HUES64 (cell line): ENCODE measurements at regions not wholly inside any gene's neighbourhood (a gene's known extent, or its start where the extent isn't known, plus 50 kb on each side); places are given as distances from the start of the nearest gene placed in this dataset.

Source experiments
- H3K27ac ChIP-seq: 2 replicates; pipeline ENCODE4 v1.7.0; 2013; ENCODE audit warnings: low read depth, low read length, inconsistent platforms
- H3K27me3 ChIP-seq: 2 replicates; pipeline ENCODE4 v1.6.1; 2013; ENCODE audit warnings: mild to moderate bottlenecking, low read length; ENCODE audit not compliant: insufficient read depth
- H3K36me3 ChIP-seq: 2 replicates; pipeline ENCODE4 v1.6.1; 2013; ENCODE audit warnings: mild to moderate bottlenecking, low read length; ENCODE audit not compliant: insufficient read depth
- H3K4me1 ChIP-seq: 2 replicates; pipeline ENCODE4 v1.6.1; 2013; ENCODE audit warnings: mild to moderate bottlenecking, low read length, moderate library complexity; ENCODE audit not compliant: insufficient read depth
- H3K4me3 ChIP-seq: 2 replicates; pipeline ENCODE4 v1.5.1; 2013; ENCODE audit warnings: mild to moderate bottlenecking, low read length, moderate library complexity
- H3K9ac ChIP-seq: 2 replicates; pipeline ENCODE4 v1.6.1; 2013; ENCODE audit warnings: mild to moderate bottlenecking, low read depth, low read length
- H3K9me3 ChIP-seq: 2 replicates; pipeline ENCODE4 v1.6.1; 2013; ENCODE audit warnings: low read depth, low read length; ENCODE audit not compliant: insufficient read depth
- WGBS: fragments of 150-250, 120-280 bp; methylation state at CpG from one replicate; pipeline ENCODE4 v1.1.7; 2013; ENCODE audit warnings: missing lambda C conversion rate; 5-methylcytosine and 5-hydroxymethylcytosine counted together

DNA sequence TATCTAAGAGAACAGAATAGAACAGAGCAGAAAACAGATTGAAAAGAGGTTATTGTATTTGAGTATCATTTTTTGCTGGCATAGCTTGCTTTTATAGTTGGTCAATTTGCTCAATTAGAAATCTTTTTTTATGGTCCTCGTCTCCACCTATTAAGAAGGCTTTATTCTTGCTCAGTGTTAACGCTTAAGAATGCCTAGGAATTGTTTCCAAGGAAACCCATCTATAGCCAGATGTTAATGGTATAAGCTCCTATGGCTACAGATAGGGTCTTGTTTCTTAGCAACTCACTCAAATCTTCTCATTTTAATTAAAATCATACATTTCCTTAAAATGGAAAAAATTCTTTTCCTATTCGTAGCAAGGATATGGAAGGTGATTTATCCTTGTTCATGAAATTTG, 392.3 kb downstream of the TMEM135 start:
- no peaks in the 10 kb centered on the region for H3K27me3 ChIP-seq
- H3K4me3 ChIP-seq = no peak overlapping the region
- no peaks in the 10 kb centered on the region for H3K36me3 ChIP-seq
- H3K27ac ChIP-seq = no peak overlapping the region
- 83% methylated on average over 1 of the region's 3 CpGs for WGBS
- peaks cover 17% of the 10 kb centered on the region; the same call in 1 of the 2 replicates for H3K4me1 ChIP-seq
- no peak overlapping the region for H3K9ac ChIP-seq
- H3K9me3 ChIP-seq = no peaks in the 10 kb centered on the region

- no peaks in the 10 kb centered on the region for H3K36me3 ChIP-seq
- H3K4me3 ChIP-seq = no peak overlapping the region
- no peaks in the 10 kb centered on the region for H3K9me3 ChIP-seq
- no peaks in the 10 kb centered on the region for H3K27me3 ChIP-seq
- H3K27ac ChIP-seq = no peak overlapping the region
- peaks cover 17% of the 10 kb centered on the region; the same call in 1 of the 2 replicates for H3K4me1 ChIP-seq
- 77% methylated on average over 1 of the region's 1 CpG for WGBS
- H3K9ac ChIP-seq = no peak overlapping the region
Observed at GRCh38 chr11:87428266-87428665, 390.5 kb downstream of the TMEM135 start.

DNA sequence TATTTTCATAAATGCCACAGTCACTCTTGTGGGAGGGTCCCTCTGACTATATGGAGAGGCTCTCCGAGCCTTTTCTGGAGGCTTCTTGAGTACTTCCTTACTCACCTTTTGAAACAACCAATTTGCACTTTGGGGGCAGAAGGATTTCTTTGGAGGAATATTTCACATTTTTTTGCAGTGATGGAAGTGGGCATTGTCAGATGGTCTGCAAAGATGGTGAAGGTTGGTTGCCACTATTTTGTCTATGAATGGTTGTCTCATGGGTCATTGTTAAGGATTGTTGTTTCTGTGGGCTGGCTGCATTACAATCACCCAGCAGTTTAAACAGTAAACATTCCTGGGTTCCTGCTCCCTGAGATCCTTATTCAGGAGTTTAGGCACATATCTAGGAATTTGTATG, 388.2 kb downstream of the TMEM135 start:
- Histone ChIP-seq H3K36me3 (no peaks in the 10 kb centered on the region), H3K27me3 (no peaks in the 10 kb centered on the region), H3K4me3 (no peak overlapping the region), H3K9ac (no peak overlapping the region), H3K27ac (peak overlapping the region; percentile 54; the same call in 1 of the 2 replicates), H3K4me1 (peaks cover 14% of the 10 kb centered on the region), H3K9me3 (no peaks in the 10 kb centered on the region)
- WGBS = 100% methylated on average over 1 of the region's 1 CpG

DNA sequence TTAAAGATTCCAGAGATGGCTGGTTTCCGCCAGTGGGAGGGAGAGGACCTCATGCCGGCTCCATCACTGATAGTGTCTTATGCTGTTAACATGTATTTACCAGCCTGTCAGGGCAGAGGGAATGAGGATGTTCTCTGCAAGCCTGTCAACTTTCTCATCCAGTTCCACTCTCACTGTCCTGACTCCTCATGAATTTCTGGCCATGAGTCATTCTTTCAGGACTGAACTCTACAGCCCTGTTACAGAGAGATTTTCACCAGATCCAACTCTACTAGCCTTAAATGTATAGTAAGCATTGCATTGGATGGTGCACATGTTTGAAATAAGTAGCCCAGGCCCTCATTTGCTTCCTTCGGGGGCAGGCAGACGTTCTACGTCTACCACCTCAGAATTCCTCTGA, 387.7 kb downstream of the TMEM135 start:
- H3K9me3 ChIP-seq = no peaks in the 10 kb centered on the region
- no peak overlapping the region for H3K4me3 ChIP-seq
- H3K4me1 ChIP-seq = peaks cover 14% of the 10 kb centered on the region
- no peaks in the 10 kb centered on the region for H3K27me3 ChIP-seq
- 90% methylated on average over 5 of the region's 5 CpGs for WGBS
- H3K36me3 ChIP-seq = no peaks in the 10 kb centered on the region
- no peak overlapping the region for H3K9ac ChIP-seq
- H3K27ac ChIP-seq = no peak overlapping the region; the same call in 1 of the 2 replicates

DNA sequence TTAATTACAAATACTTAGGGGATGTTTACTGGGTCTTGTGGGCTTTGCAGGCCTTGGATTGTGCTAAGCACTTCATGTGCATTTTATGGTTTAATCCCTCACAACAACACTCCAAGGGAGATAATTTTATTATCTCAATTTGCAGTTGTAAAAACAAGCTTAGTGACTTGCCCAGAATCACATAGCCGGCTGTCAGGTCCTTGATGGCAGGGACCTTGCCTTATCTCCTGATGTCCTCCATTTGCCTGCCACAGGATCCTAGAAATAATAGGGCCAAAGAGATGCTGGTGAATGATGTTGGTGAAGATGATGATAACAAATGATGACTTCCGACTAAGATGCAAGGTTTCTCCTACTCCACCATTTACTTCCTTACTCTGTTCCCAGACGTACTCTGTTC, 385.4 kb downstream of the TMEM135 start:
- H3K36me3 ChIP-seq = no peaks in the 10 kb centered on the region
- WGBS = 92% methylated on average over 3 of the region's 3 CpGs
- no peak overlapping the region for H3K27ac ChIP-seq
- no peaks in the 10 kb centered on the region for H3K27me3 ChIP-seq
- no peak overlapping the region for H3K9ac ChIP-seq
- no peaks in the 10 kb centered on the region for H3K9me3 ChIP-seq
- peaks cover 14% of the 10 kb centered on the region for H3K4me1 ChIP-seq
- H3K4me3 ChIP-seq = no peak overlapping the region

- no peak overlapping the region for H3K4me3 ChIP-seq
- no peaks in the 10 kb centered on the region for H3K27me3 ChIP-seq
- 44% methylated on average over 3 of the region's 3 CpGs for WGBS
- no peak overlapping the region for H3K9ac ChIP-seq
- no peaks in the 10 kb centered on the region for H3K9me3 ChIP-seq
- peaks cover 14% of the 10 kb centered on the region for H3K4me1 ChIP-seq
- no peaks in the 10 kb centered on the region for H3K36me3 ChIP-seq
- no peak overlapping the region; the same call in 1 of the 2 replicates for H3K27ac ChIP-seq
Observed at GRCh38 chr11:87422566-87422965, 384.8 kb downstream of the TMEM135 start.

DNA sequence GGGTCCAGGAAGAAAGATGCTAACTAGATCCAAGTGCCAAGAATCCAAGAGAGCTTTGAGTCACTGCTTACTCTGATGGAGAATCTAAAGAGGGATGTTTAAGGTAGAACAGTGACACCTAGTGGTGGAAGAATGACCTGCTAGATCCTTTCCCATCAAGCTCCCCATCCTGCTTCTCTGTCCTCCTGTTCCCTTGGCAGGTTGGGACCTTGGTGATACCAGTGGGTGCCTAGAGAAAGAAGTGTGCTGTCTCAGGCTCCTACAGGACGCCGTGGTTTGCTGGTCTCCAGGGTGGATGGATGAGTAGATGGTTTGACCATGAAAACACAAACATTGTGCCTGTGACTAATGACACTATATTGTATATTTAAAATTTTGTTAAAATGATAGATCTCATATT, 383.7 kb downstream of the TMEM135 start:
- no peaks in the 10 kb centered on the region for H3K9me3 ChIP-seq
- H3K4me3 ChIP-seq = no peak overlapping the region
- no peak overlapping the region for H3K9ac ChIP-seq
- no peaks in the 10 kb centered on the region for H3K36me3 ChIP-seq
- WGBS = 43% methylated on average over 2 of the region's 2 CpGs
- H3K4me1 ChIP-seq = peaks cover 11% of the 10 kb centered on the region
- H3K27me3 ChIP-seq = no peaks in the 10 kb centered on the region
- H3K27ac ChIP-seq = no peak overlapping the region

GRCh38 chr11:87417951-87418350, 380.2 kb downstream of the TMEM135 start:
- no peaks in the 10 kb centered on the region for H3K36me3 ChIP-seq
- H3K27ac ChIP-seq = no peak overlapping the region
- no peaks in the 10 kb centered on the region for H3K27me3 ChIP-seq
- H3K9ac ChIP-seq = no peak overlapping the region
- no peaks in the 10 kb centered on the region; the same call in 1 of the 2 replicates for H3K9me3 ChIP-seq
- no peaks in the 10 kb centered on the region; the same call in 1 of the 2 replicates for H3K4me1 ChIP-seq
- no peak overlapping the region for H3K4me3 ChIP-seq

DNA sequence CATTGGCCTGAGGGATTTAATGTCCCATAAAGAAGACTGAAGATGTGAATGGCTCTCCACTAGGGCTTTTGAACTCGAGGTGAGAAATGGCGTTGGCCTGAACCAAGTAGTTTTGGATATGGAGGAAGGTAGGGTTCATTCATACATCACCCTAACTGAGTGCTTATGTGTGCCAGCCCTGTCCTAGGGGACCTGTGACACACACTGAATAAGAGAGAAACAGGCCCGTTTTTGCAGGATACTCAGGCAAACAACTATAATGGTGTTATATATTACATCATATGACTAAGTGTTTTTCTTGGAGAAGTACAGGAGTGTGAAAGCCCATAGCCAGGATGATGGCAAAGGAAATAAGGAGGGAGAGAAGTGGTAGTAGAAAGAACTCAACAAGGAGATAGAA, 368.1 kb downstream of the TMEM135 start:
- no peak overlapping the region for H3K27ac ChIP-seq
- no peak overlapping the region for H3K9ac ChIP-seq
- WGBS = 87% methylated on average over 2 of the region's 3 CpGs
- no peak overlapping the region for H3K4me3 ChIP-seq
- no peaks in the 10 kb centered on the region for H3K4me1 ChIP-seq
- H3K36me3 ChIP-seq = no peaks in the 10 kb centered on the region
- no peaks in the 10 kb centered on the region for H3K27me3 ChIP-seq
- no peaks in the 10 kb centered on the region for H3K9me3 ChIP-seq

- Histone ChIP-seq H3K27ac (no peak overlapping the region), H3K9me3 (no peaks in the 10 kb centered on the region), H3K4me3 (no peak overlapping the region), H3K4me1 (no peaks in the 10 kb centered on the region), H3K36me3 (no peaks in the 10 kb centered on the region), H3K9ac (no peak overlapping the region), H3K27me3 (no peaks in the 10 kb centered on the region)
- WGBS = 100% methylated on average over 1 of the region's 2 CpGs
Observed at GRCh38 chr11:87405356-87405755, 367.6 kb downstream of the TMEM135 start.

DNA sequence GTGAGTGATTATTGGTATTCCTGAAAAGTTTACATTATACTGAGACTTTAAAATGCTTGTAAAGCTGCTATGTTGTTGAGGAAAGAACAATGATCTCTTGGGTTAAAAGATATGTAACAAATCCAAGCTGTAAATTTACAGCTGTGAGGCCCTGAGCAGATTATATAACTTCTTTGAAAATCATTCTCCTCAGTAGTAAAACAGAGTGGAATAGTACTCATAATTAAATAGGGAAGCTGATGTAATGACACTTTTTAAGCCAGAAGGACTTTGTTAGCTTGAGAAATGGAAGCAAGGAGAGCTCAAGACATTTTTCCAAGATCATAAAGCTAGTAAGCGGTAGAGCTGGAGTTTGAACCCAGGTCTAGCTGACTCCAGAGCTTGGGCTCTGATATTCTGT, 363.9 kb downstream of the TMEM135 start:
- 100% methylated on average over 1 of the region's 1 CpG for WGBS
- no peaks in the 10 kb centered on the region for H3K4me1 ChIP-seq

DNA sequence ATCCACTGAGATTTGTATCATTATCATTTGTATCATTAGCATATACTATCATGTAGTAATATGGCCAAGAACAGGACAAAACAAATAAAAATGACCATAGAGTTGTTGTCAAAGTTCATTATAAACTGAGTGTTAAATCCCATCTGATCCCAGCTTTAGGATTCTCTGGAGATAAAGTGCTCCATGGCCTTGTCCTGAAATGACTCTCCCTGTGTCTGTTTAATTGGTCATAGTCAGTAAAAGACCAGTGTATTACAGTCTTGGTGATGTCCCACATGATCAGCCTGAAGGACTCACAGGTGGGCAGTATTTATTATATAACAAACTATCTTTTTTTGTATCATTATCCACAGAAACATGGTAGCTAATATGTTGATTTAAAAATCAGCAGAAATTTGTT, 361.6 kb downstream of the TMEM135 start:
- Histone ChIP-seq H3K9me3 (0 out of 2 replicates have a peak, but pooled peaks cover 4% of the 10 kb centered on the region), H3K36me3 (no peaks in the 10 kb centered on the region), H3K27ac (no peak overlapping the region), H3K9ac (no peak overlapping the region), H3K27me3 (no peaks in the 10 kb centered on the region), H3K4me3 (no peak overlapping the region), H3K4me1 (peaks cover 8% of the 10 kb centered on the region; the same call in 1 of the 2 replicates)

More for the DNA sequence above, 363.9 kb downstream of the TMEM135 start:
- H3K36me3 ChIP-seq = no peaks in the 10 kb centered on the region
- no peak overlapping the region for H3K9ac ChIP-seq
- no peaks in the 10 kb centered on the region for H3K9me3 ChIP-seq
- H3K4me3 ChIP-seq = no peak overlapping the region
- no peaks in the 10 kb centered on the region for H3K27me3 ChIP-seq
- H3K27ac ChIP-seq = no peak overlapping the region
